Ramos (cell line): ENCODE measurements at regions not wholly inside any gene's neighbourhood (a gene's known extent, or its start where the extent isn't known, plus 50 kb on each side); places are given as distances from the start of the nearest gene placed in this dataset.
"Not testable (repeated sequence)": the region's sequence is repeated elsewhere in the genome, so short reads cannot be mapped to it uniquely, and the experiment has no call there.

ENCODE experiments used
- in situ Hi-C: fragments of 300-500 bp; cut with MboI; formaldehyde crosslinking; loops from one replicate; pipeline ENCODE4 v1.14.3; 2022; ENCODE audit warnings: low sequenced_read_pairs; ENCODE audit not compliant: unreplicated experiment

DNA sequence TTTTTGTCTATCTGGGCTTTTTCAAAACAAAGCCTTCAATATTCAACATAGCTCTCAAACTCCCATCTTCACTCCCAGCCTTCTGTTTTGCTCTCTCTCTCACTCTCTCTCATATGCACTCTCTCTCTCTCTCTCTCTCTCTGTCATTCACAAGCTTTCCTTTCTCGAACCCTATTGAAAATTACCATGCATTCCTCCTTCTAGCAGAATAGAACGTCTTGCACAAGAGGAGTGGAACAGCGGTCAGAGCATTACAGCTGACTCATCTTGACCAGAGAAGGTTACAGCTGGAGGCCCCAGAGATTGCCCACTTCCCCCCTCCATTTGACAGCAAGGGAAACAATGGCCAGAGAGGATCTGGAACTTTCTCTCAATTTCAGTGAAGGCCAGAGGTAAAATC is 51.0 kb upstream of the LIFR start:
- in situ Hi-C loops, result no loop called here

DNA sequence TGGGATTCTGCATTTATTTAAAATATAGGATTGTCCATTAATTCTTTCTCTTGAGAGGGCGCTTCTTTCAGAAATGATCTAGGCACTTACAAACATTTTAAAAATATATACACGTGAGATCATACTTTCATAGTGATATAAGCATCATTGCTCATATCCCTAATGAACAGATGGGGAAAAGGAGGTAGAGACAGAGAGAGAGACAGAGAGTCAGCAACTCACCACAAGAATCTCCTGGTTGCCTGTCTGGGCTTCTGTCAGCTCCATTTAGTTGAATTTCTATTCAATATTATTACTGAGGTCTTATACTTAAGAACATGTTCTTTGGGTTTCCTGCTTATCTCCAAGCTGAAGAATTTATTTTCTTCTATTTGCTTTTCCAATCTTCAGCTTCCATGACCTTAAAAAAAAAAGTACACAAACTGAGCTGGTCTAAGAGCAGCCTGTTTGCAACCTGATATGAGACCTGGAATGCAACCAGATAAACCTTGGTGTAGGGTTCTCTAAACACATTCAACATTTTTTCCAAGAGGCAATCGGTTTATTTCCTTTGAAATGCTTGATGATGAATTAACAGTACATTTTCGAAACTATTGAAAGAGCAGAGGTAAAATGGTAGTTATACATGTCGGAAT is 51.6 kb upstream of the LIFR start:
- in situ Hi-C loops, result no loop called here

DNA sequence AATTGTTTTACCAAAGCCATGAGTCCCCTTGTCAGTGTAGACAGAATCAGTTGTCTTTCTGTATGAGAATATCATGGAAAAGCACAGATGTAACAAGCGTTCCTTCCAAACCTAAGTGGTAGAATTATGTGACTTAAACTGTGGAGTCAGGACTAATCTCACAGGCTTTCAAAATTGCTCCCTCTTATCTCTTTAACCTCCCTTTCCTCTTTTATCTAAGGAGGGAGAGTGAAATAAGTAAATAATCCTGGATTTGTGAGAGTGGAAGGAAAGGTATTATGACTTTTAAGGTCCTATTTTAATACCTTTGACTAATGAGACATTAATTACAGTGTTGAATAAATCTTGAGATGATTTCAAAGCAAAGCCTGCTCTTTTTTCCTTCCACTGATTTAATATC is 52.4 kb upstream of the LIFR start:
- in situ Hi-C loops, result no loop called here

DNA sequence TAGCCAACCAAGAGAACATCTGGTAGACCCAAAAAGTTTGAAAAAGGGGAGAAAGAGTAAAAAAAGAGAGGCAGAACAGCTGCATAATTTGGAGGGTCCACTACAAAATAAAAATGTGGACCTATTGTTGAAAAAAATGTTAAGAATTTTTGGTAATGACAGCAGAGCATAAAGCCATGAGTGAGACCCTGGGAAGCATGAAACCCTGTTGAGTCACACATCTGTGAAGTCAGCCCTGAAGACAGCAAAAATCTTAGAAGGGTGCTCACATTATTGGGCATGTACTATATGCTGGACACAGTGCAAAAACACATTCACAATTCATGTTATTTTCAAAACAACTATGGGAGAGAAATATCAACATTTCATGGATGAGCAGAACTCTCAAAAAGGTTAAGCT is 56.4 kb upstream of the LIFR start:
- in situ Hi-C loops, result no loop called here

GRCh38 chr5:38613490-38613889 is 57.0 kb upstream of the LIFR start:
- in situ Hi-C loops, result no loop called here

DNA sequence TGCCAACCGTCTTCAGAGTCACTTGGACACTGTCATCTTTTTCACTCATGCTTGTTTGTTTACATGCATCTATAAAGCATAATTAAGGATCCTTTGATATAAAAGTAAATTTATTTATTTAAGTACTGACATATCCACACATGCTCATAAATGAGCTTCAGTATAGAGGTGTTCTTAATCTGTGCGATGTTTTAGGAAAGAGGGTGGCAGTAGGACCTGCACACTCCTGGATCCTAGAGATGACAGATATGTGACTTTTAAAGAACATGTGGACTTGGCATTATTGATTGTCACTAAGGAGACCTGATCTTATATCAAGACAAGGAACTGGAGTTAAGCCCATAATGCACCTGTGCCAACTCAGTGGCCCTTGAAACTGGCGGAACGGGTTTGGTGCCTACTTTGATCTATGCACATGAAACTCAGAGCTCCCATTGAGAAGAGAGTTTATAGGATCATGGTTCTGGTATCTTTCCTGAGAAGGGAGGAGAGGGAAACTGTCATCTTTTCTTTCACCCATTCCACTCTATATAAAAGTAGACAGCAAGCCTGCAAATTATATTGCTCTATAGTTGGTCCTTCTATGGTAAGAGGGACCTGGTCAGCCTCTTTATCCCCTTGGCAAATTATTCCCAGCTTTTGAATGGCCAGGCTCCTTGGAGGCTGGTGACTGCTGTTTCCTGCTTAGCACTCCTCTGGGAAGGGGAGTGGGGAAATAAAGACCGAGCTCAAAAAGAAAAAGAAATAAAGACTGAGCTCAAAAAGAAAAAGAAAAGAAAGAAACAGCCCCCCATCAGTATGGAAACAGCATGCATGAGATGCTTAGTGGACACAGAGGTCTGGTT is 57.8 kb upstream of the LIFR start:
- in situ Hi-C loops, result no loop called here

- in situ Hi-C loops, result no loop called here
Observed at GRCh38 chr5:38615042-38615441, 58.6 kb upstream of the LIFR start.

GRCh38 chr5:38615981-38616451 is 59.6 kb upstream of the LIFR start:
- in situ Hi-C loops, result no loop called here

DNA sequence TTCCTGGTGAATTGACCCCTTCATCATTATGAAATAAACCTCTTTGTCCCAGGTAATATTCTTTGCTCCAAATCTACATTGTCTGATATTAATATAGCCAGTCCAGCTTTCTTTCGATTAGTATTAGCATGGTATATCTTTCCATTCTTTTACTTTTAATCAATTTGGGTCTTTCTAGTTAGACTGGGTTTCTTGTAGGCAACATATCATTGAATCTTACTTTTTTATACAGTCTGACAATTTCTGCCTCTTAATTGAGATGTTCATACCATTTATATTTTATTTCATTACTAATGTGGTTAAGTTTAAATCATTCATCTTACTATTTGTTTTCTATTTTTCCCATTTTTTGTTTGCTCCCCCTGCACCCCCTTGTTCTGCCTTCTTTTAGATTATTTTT is 61.7 kb upstream of the LIFR start:
- in situ Hi-C loops, result no loop called here

DNA sequence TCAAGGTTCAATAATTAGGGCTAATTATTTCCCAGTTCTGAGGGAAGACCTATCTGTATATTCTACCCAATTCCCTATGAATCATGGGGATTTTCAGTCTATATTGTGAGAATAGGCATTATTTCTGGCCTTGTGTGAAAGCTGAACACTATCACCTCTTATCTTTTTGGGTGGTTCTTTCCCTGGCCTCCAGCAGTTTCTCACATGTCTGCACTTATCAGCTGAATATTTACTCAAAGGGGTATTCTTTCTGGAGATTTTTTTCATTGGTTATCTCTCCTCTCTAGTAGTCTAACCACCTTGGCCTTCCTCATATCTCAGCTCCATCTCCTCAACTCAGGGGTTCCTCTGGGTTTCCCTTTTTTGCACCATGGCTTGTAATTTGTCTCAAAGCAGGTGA is 64.9 kb upstream of the LIFR start:
- in situ Hi-C loops, result no loop called here

- in situ Hi-C loops, result no loop called here
Observed at GRCh38 chr5:38621840-38622437, 65.5 kb upstream of the LIFR start.

GRCh38 chr5:38622723-38623129 is 66.3 kb upstream of the LIFR start:
- in situ Hi-C loops, result no loop called here

DNA sequence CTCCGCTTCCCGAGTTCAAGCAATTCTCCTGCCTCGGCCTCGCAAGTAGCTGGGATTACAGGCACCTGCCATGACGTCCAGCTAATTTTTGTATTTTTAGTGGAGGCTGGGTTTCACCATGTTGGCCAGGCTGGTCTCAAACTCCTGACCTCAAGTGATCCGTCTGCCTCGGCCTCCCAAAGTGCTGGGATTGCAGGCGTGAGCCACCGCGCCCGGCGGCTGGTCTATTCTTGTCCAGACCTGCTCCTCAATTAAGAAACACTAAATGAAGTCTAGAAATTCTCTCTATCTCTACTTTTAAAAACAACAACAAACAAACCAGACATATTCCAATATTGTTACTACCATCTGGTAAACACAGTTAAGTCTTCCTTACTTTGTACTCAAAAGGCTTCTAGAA is 68.1 kb upstream of the LIFR start:
- in situ Hi-C loops, result not testable (repeated sequence)

DNA sequence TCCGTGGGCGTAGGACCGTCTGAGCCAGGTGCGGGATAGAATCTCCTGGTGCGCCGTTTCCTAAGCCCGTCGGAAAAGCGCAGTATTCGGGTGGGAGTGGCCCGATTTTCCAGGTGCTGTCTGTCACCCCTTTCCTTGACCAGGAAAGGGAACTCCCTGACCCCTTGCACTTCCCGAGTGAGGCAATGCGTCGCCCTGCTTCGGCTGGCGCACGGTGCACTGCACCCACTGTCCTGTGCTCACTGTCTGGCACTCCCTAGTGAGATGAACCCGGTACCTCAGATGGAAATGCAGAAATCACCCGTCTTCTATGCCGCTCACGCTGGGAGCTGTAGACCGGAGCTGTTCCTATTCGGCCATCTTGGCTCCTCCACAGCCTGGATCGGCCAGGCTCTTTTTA is 74.9 kb upstream of the LIFR start:
- in situ Hi-C loops, result not testable (repeated sequence)

- in situ Hi-C loops, result no loop called here
Observed at GRCh38 chr5:38634568-38635369, 78.3 kb upstream of the LIFR start.

DNA sequence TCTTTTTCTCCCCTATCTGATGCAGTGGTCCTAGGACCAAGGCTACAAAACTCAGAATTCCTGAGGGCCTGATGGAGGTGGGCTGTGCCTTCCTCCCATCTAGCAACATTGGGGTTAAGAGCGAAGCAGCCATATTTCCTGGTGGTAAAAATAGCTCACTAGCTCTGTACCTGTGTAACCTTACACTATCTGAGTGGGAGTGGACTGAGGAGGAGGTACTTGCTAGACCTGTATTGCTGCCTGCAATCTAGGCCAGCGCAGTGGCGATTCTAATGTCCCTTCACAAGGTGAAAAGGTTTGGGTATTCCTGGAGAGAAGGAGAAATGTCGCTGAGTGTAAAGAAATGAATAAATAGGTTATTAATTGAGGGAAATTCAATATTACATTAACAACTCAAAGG is 80.2 kb upstream of the LIFR start:
- in situ Hi-C loops, result no loop called here

DNA sequence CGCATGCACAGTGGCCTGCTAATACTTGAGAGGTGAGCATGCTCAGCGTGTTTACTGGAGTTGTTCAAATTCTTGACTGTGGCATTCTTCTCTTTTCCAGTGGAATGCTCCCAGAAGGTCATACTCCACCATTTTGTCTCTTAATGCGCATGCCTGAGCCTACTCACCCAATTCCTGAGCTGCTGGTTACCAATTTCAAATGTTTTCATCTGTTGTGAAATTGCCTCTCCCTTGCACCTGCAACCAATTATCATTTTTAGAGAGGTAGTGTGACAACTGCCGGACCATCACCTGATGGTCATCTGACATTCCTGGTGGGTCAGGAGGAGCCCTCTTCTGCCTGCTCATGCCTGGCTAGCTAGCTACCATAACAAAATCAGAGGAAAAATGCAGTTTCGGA is 82.2 kb upstream of the LIFR start:
- in situ Hi-C loops, result no loop called here

GRCh38 chr5:38639377-38640358 is 83.2 kb upstream of the LIFR start:
- in situ Hi-C loops, result no loop called here

- in situ Hi-C loops, result no loop called here
Observed at GRCh38 chr5:38641003-38641402, 84.6 kb upstream of the LIFR start.
